ENCODE measurements at regions not wholly inside any gene's neighbourhood (a gene's known extent, or its start where the extent isn't known, plus 50 kb on each side); places are given as distances from the start of the nearest gene placed in this dataset.

GRCh38 chr1:201640624-201641023 is 101.7 kb downstream of the NAV1 start:
- no peak overlapping the region for H2BK20ac ChIP-seq (ENCODE audit: low read length)
- H3K79me1 ChIP-seq (ENCODE audit: low read depth, low read length), result no peaks in the 10 kb centered on the region
- ChIA-PET CTCF (ENCODE audit: partially characterized antibody) (interaction anchor here (0.6 to 1.7 kb wide), 9 partner anchors 9 to 188 kb away, joined by 3 to 10 read pairs (median 3); no protein-coding TSS in a partner anchor), POLR2A (ENCODE audit: partially characterized antibody) (interaction anchor here (0.6 to 1.5 kb wide), 4 partner anchors 10 to 64 kb away, joined by 3 to 4 read pairs (median 3); no protein-coding TSS in a partner anchor)
- H3K9ac ChIP-seq (replicated peaks in 1 of 4; ENCODE audit: extremely low read depth in 1 of 4, low read depth in 3 of 4, low read length in 3 of 4), result no peak overlapping the region
- H4K8ac ChIP-seq (ENCODE audit: extremely low read depth, insufficient read depth, low read length), result no peak overlapping the region; the same call in 1 of the 2 replicates
- H2AFZ ChIP-seq (ENCODE audit: low read length), result no peak overlapping the region
- no peak overlapping the region for H2AK5ac ChIP-seq (ENCODE audit: low read depth, low read length)
- no peaks in the 10 kb centered on the region; a peak in 1 of 7 replicates for H3K27me3 ChIP-seq (replicated peaks in 1 of 4; ENCODE audit: control insufficient read depth in 3 of 4, extremely low read depth in 1 of 4, insufficient read depth in 3 of 4, low read length in 3 of 4)
- no peak overlapping the region for H3K27ac ChIP-seq (ENCODE audit: low read depth, low read length)
- no peak overlapping the region for H2BK12ac ChIP-seq (ENCODE audit: low read depth, low read length)
- no peak overlapping the region for H3K4ac ChIP-seq (replicated peaks; ENCODE audit: insufficient read length, low read depth, low read length)
- H3K79me2 ChIP-seq (ENCODE audit: control insufficient read depth in 1 of 2, insufficient read depth in 2 of 2, low read length in 2 of 2), result no peaks in the 10 kb centered on the region
- no peak overlapping the region for H2BK15ac ChIP-seq (ENCODE audit: low read length)
- H3K4me1 ChIP-seq (replicated peaks in 1 of 4; ENCODE audit: control insufficient read depth in 3 of 4, insufficient read depth in 4 of 4, low read length in 3 of 4), result peaks cover 3 to 11% (median 4%) of the 10 kb centered on the region in 4 experiments; a peak in 6 of 7 replicates
- no peak overlapping the region for H3K18ac ChIP-seq (ENCODE audit: extremely low read depth, low read length)
- H4K5ac ChIP-seq (ENCODE audit: insufficient read length, low read depth, low read length), result no peak overlapping the region
- WGBS, 2 experiments (ENCODE audit: extremely low coverage in 1 of 2, insufficient coverage in 1 of 2, insufficient read length in 1 of 2, insufficient replicate concordance in 2 of 2, low coverage in 1 of 2, low lambda C conversion rate in 2 of 2, missing lambda C conversion rate in 1 of 2), result 91% methylated on average over 6 of the region's 6 CpGs; no CpG with 5 or more reads in 1 of the 2 experiments
- no peaks in the 10 kb centered on the region for H4K20me1 ChIP-seq (replicated peaks in 1 of 2; ENCODE audit: control insufficient read depth in 1 of 2, insufficient read depth in 2 of 2, low read length in 2 of 2)
- FAIRE-seq (no peak), DNase-seq (ENCODE audit: low read depth in 1 of 2, low spot score in 2 of 2) (no peak)
- no peaks in the 10 kb centered on the region for H3K36me3 ChIP-seq (ENCODE audit: control insufficient read depth in 2 of 4, insufficient read depth in 4 of 4, low read length in 3 of 4)
- H3K4me3 ChIP-seq (ENCODE audit: extremely low read depth in 1 of 4, insufficient read depth in 2 of 4, low read depth in 3 of 4, low read length in 4 of 4), result no peak overlapping the region
- TF ChIP-seq SIRT6 (IDR thresholded peaks at IDR 0.05; ENCODE audit: low read length) (no peak), POLR2A (IDR thresholded peaks at IDR 0.05; ENCODE audit: control extremely low read depth in 1 of 2, low read depth in 2 of 2, low read length in 2 of 2) (no peak), KDM1A (IDR thresholded peaks at IDR 0.05; ENCODE audit: borderline replicate concordance, low read length) (no peak), KDM4A (IDR thresholded peaks at IDR 0.05; ENCODE audit: low read depth, low read length, severe bottlenecking) (no peak), SUZ12 (IDR thresholded peaks at IDR 0.05; ENCODE audit: low read length) (no peak), MAFK (IDR thresholded peaks at IDR 0.05; ENCODE audit: low read depth, low read length) (no peak), CHD1 (IDR thresholded peaks at IDR 0.05; ENCODE audit: low read depth, low read length) (no peak), BACH1 (IDR thresholded peaks at IDR 0.05; ENCODE audit: low read length) (no peak), RXRA (IDR thresholded peaks at IDR 0.05; ENCODE audit: insufficient read depth, low read depth, low read length) (no peak), TBP (IDR thresholded peaks at IDR 0.05; ENCODE audit: low read depth, low read length) (no peak)
- no peak overlapping the region for H4K91ac ChIP-seq (replicated peaks; ENCODE audit: insufficient read length, low read length)
- no peaks in the 10 kb centered on the region for H3K9me3 ChIP-seq (ENCODE audit: insufficient read depth in 2 of 2, low read depth in 1 of 2, low read length in 1 of 2)
- no peak overlapping the region for H3K4me2 ChIP-seq (ENCODE audit: insufficient read depth in 1 of 2, low read depth in 2 of 2, low read length in 2 of 2)
- H3K14ac ChIP-seq (ENCODE audit: insufficient read length), result no peak overlapping the region
- H2BK5ac ChIP-seq (ENCODE audit: low read depth, low read length), result no peak overlapping the region
- H3K23ac ChIP-seq (ENCODE audit: insufficient read length), result no peak overlapping the region
- H3K23me2 ChIP-seq (ENCODE audit: low read depth, low read length), result no peaks in the 10 kb centered on the region
- no peak overlapping the region for H2BK120ac ChIP-seq (replicated peaks; ENCODE audit: low read depth, low read length)
- H3K56ac ChIP-seq (replicated peaks; ENCODE audit: insufficient read length, low read depth, low read length), result no peak overlapping the region

All from H1 (cell line).